Lower leg skin (tissue), 3 donors: ENCODE measurements at regions not wholly inside any gene's neighbourhood (a gene's known extent, or its start where the extent isn't known, plus 50 kb on each side); places are given as distances from the start of the nearest gene placed in this dataset.

Experiments
- POLR2A ChIP-seq, 2 donors: fragments of 450-650 bp; IDR thresholded peaks; one replicate each; pipeline ENCODE4 v1.6.1; 2016 to 2017; ENCODE audit warnings: antibody characterized with exemption in 2 of 2, mild to moderate bottlenecking in 1 of 2, moderate library complexity in 1 of 2
- TF ChIP-seq, protein P1 (sequence below), 3 donors: fragments of 450-650 bp; IDR thresholded peaks; one replicate each; pipeline ENCODE4 v1.5.1; 2016; ENCODE audit warnings: antibody characterized with exemption in 3 of 3, mild to moderate bottlenecking in 3 of 3, moderate library complexity in 2 of 3

DNA sequence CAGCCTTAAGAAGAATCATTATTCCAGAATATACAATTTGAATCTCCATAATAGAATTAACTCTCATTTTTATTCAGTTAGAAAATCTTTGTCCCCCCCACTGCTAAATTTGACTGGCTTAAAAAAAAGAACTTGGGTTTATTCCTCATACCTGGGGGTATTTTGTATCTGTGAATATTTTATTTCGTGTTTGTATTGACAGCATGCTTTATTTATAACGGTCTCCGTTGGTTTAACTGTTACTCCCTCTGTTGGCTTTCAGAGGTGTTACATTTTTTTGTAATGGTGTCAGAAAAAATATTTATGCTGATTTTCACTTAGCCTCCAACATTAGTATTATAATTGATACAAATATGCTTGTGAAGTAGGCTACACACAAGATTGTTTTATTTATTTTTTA is 109.1 kb downstream of the HAUS1 start:
- TF ChIP-seq, protein P1, sequence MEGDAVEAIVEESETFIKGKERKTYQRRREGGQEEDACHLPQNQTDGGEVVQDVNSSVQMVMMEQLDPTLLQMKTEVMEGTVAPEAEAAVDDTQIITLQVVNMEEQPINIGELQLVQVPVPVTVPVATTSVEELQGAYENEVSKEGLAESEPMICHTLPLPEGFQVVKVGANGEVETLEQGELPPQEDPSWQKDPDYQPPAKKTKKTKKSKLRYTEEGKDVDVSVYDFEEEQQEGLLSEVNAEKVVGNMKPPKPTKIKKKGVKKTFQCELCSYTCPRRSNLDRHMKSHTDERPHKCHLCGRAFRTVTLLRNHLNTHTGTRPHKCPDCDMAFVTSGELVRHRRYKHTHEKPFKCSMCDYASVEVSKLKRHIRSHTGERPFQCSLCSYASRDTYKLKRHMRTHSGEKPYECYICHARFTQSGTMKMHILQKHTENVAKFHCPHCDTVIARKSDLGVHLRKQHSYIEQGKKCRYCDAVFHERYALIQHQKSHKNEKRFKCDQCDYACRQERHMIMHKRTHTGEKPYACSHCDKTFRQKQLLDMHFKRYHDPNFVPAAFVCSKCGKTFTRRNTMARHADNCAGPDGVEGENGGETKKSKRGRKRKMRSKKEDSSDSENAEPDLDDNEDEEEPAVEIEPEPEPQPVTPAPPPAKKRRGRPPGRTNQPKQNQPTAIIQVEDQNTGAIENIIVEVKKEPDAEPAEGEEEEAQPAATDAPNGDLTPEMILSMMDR (IDR thresholded peaks at IDR 0.05) = no peak
- no peak for TF ChIP-seq POLR2A (IDR thresholded peaks at IDR 0.05)
